ENCODE measurements at regions not wholly inside any gene's neighbourhood (a gene's known extent, or its start where the extent isn't known, plus 50 kb on each side); places are given as distances from the start of the nearest gene placed in this dataset.

- H3K27ac ChIP-seq, result no peak overlapping the region
- TF ChIP-seq CTCF (IDR thresholded peaks at IDR 0.05) (no peak), ZFX (IDR thresholded peaks at IDR 0.05; ENCODE audit: borderline replicate concordance) (no peak)
These were observed 50.2 kb upstream of the EYA4 start for GRCh38 chr6:133190912-133191311.

- H3K27ac ChIP-seq, result no peak overlapping the region
- TF ChIP-seq ZFX (IDR thresholded peaks at IDR 0.05; ENCODE audit: borderline replicate concordance) (no peak), CTCF (IDR thresholded peaks at IDR 0.05) (no peak)
These were observed 49.8 kb upstream of the EYA4 start for GRCh38 chr6:133191323-133191722.

All from 22Rv1 (cell line).